ENCODE measurements at regions not wholly inside any gene's neighbourhood (a gene's known extent, or its start where the extent isn't known, plus 50 kb on each side); places are given as distances from the start of the nearest gene placed in this dataset.

- ChIA-PET POLR2A (no interaction called here), CTCF (no interaction called here)
- Histone ChIP-seq H3K4me2 (ENCODE audit: insufficient read depth, low read length) (no peak overlapping the region), H2AFZ (ENCODE audit: low read depth, low read length) (no peak overlapping the region), H3K4me1 (ENCODE audit: control insufficient read depth, extremely low read depth, insufficient read depth, low read length) (no peaks in the 10 kb centered on the region), H3K9me3 (replicated peaks; ENCODE audit: control insufficient read depth, insufficient read depth, low read length) (no peaks in the 10 kb centered on the region), H3K27ac (ENCODE audit: insufficient read depth, low read depth, low read length) (no peak overlapping the region), H3K9me1 (replicated peaks; ENCODE audit: control insufficient read depth, extremely low read depth, insufficient read depth, low read length) (no peaks in the 10 kb centered on the region), H3K79me2 (ENCODE audit: control insufficient read depth, insufficient read depth, low read length) (no peaks in the 10 kb centered on the region), H3K36me3 (ENCODE audit: control insufficient read depth in 2 of 2, extremely low read depth in 1 of 2, insufficient read depth in 2 of 2, low read length in 2 of 2) (no peaks in the 10 kb centered on the region), H3K27me3 (ENCODE audit: control insufficient read depth in 2 of 2, insufficient read depth in 2 of 2, low read length in 2 of 2) (no peaks in the 10 kb centered on the region), H3K4me3 (replicated peaks in 1 of 3; ENCODE audit: insufficient read depth in 1 of 3, low read depth in 1 of 3, low read length in 3 of 3) (no peak overlapping the region), H4K20me1 (replicated peaks; ENCODE audit: control insufficient read depth, extremely low read depth, insufficient read depth, low read length) (no peaks in the 10 kb centered on the region), H3K9ac (replicated peaks; ENCODE audit: extremely low read depth, insufficient read depth, low read length) (no peak overlapping the region)
- BruUV-seq (replicated peaks): no TSS peak
- TF ChIP-seq POLR2AphosphoS5 (IDR thresholded peaks at IDR 0.05; ENCODE audit: insufficient read depth, low read depth, low read length): no peak
- TF ChIP-seq EZH2 (IDR thresholded peaks at IDR 0.05; ENCODE audit: borderline replicate concordance, low read depth, low read length, severe bottlenecking): no peak
- TF ChIP-seq POLR2A (IDR thresholded peaks at IDR 0.05; ENCODE audit: low read depth, low read length): no peak
- TF ChIP-seq, protein P1, sequence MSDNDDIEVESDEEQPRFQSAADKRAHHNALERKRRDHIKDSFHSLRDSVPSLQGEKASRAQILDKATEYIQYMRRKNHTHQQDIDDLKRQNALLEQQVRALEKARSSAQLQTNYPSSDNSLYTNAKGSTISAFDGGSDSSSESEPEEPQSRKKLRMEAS (IDR thresholded peaks at IDR 0.05; ENCODE audit: insufficient read depth, insufficient read length): no peak
- no peak for TF ChIP-seq JUN (IDR thresholded peaks at IDR 0.05; ENCODE audit: borderline replicate concordance, insufficient read depth, insufficient read length, low read depth)
- TF ChIP-seq MYC (IDR thresholded peaks at IDR 0.05; ENCODE audit: low read depth, low read length): no peak
- no peak for TF ChIP-seq FOS (IDR thresholded peaks at IDR 0.05; ENCODE audit: borderline replicate concordance, insufficient read depth, low read length)
- TF ChIP-seq, protein P2, sequence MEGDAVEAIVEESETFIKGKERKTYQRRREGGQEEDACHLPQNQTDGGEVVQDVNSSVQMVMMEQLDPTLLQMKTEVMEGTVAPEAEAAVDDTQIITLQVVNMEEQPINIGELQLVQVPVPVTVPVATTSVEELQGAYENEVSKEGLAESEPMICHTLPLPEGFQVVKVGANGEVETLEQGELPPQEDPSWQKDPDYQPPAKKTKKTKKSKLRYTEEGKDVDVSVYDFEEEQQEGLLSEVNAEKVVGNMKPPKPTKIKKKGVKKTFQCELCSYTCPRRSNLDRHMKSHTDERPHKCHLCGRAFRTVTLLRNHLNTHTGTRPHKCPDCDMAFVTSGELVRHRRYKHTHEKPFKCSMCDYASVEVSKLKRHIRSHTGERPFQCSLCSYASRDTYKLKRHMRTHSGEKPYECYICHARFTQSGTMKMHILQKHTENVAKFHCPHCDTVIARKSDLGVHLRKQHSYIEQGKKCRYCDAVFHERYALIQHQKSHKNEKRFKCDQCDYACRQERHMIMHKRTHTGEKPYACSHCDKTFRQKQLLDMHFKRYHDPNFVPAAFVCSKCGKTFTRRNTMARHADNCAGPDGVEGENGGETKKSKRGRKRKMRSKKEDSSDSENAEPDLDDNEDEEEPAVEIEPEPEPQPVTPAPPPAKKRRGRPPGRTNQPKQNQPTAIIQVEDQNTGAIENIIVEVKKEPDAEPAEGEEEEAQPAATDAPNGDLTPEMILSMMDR (IDR thresholded peaks at IDR 0.05; ENCODE audit: extremely low read depth in 1 of 2, insufficient read depth in 1 of 2, low read depth in 1 of 2, low read length in 2 of 2): no peak
- TF ChIP-seq GATA2 (IDR thresholded peaks at IDR 0.05; ENCODE audit: insufficient read depth, insufficient read length, low read depth, low read length): no peak
- dilution Hi-C loops (cut with MboI; ENCODE audit: extremely low pct_ligation_motif_present, low sequenced_read_pairs): no loop called here
- DNase-seq (ENCODE audit: low read depth, low spot score) (no peak), FAIRE-seq (no peak)
- intact Hi-C loops (cut with micrococcal nuclease): no loop called here
Measured at GRCh38 chr5:155229135-155229534, 215.6 kb downstream of the KIF4B start.

All from endothelial cell of umbilical vein (primary cell).